Fibroblast of lung (primary cell): ENCODE measurements at regions not wholly inside any gene's neighbourhood (a gene's known extent, or its start where the extent isn't known, plus 50 kb on each side); places are given as distances from the start of the nearest gene placed in this dataset.

Source experiments
- EZH2 ChIP-seq: IDR thresholded peaks from 2 replicates; pipeline ENCODE4 v1.5.1; 2012; ENCODE audit warnings: low read length, control low read depth, mild to moderate bottlenecking; ENCODE audit errors: missing control alignments
- TF ChIP-seq, protein P1 (sequence below), 2 donors: IDR thresholded peaks in 1 of 2; conservative IDR thresholded peaks in 1 of 2; 1 replicate in 1 of 2; 2 replicates in 1 of 2; pipeline ENCODE4 v1.5.1; 2011 to 2012; ENCODE audit warnings: low read length in 2 of 2, control low read depth in 1 of 2, inconsistent platforms in 1 of 2, low read depth in 1 of 2, mild to moderate bottlenecking in 1 of 2

DNA sequence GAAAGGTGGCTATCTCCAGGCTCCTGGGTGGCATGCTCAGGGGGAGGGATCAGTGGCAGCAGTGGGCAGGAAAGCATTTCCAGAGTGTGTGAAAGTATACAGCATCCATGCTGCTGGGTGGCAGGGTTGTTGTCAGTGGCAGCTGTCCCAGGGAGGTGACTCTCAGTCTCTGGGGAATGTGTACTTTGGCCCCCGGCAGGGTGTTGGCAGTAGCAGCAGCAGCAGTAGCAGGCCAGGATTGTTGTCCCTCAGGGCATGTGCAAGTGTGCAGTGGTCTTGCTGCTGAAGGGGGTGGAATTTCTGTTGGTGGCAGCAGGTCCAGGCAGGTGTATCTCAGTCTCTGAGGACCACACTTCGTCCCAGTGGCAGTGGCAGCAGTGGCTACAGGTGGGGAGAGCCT is 71.7 kb upstream of the GUCA2B start:
- TF ChIP-seq, protein P1, sequence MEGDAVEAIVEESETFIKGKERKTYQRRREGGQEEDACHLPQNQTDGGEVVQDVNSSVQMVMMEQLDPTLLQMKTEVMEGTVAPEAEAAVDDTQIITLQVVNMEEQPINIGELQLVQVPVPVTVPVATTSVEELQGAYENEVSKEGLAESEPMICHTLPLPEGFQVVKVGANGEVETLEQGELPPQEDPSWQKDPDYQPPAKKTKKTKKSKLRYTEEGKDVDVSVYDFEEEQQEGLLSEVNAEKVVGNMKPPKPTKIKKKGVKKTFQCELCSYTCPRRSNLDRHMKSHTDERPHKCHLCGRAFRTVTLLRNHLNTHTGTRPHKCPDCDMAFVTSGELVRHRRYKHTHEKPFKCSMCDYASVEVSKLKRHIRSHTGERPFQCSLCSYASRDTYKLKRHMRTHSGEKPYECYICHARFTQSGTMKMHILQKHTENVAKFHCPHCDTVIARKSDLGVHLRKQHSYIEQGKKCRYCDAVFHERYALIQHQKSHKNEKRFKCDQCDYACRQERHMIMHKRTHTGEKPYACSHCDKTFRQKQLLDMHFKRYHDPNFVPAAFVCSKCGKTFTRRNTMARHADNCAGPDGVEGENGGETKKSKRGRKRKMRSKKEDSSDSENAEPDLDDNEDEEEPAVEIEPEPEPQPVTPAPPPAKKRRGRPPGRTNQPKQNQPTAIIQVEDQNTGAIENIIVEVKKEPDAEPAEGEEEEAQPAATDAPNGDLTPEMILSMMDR (conservative IDR thresholded peaks at IDR 0.05 in 1 of 2, IDR thresholded peaks at IDR 0.05 in 1 of 2; ENCODE audit: low read depth in 1 of 2, low read length in 2 of 2): no peak
- TF ChIP-seq EZH2: no peak
